WTC11 (cell line): ENCODE measurements at regions not wholly inside any gene's neighbourhood (a gene's known extent, or its start where the extent isn't known, plus 50 kb on each side); places are given as distances from the start of the nearest gene placed in this dataset.

ENCODE experiments used
- ATAC-seq: fragments of 200-7000 bp; cut with Tn5 transposase; 2 replicates; pipeline ENCODE4 v1.10.0; 2021; ENCODE audit warnings: mild to moderate bottlenecking, moderate library complexity
- CTCF ChIA-PET: fragments of 300-600 bp; sonication (Branson Sonifier 250); formaldehyde crosslinking; loops from one replicate; lab custom pipeline; 2021; ENCODE audit warnings: antibody characterized with exemption; lab: Charles Lee
- POLR2A ChIA-PET: fragments of 350-600 bp; sonication (Branson Sonifier 250); formaldehyde crosslinking; loops from one replicate; lab custom pipeline; 2021; ENCODE audit warnings: antibody characterized with exemption; lab: Charles Lee
- DNase-seq: peaks from one replicate; pipeline ENCODE4 v3.0.0; 2021; ENCODE audit warnings: low spot score
- H3K27ac Mint-ChIP-seq: 2 replicates; pipeline ENCODE4 v1.8.0; 2021; ENCODE audit warnings: mixed read lengths
- H3K27me3 Mint-ChIP-seq: 2 replicates; pipeline ENCODE4 v1.8.0; 2021; ENCODE audit warnings: low read depth, mild to moderate bottlenecking, moderate library complexity, mixed read lengths
- H3K36me3 Mint-ChIP-seq: 2 replicates; pipeline ENCODE4 v1.8.0; 2021; ENCODE audit warnings: mixed read lengths
- H3K4me1 Mint-ChIP-seq: 2 replicates; pipeline ENCODE4 v1.8.0; 2022; ENCODE audit warnings: mixed read lengths
- H3K4me3 Mint-ChIP-seq: 2 replicates; pipeline ENCODE4 v1.8.0; 2021; ENCODE audit warnings: mild to moderate bottlenecking, moderate library complexity, mixed read lengths
- H3K9me3 Mint-ChIP-seq: 2 replicates; pipeline ENCODE4 v1.8.0; 2021; ENCODE audit warnings: mixed read lengths
- AFF4 ChIP-seq: sonication (generic); formaldehyde crosslinking; IDR thresholded peaks from 2 replicates; pipeline ENCODE4 v1.8.1; 2023; ENCODE audit warnings: mild to moderate bottlenecking, missing genetic modification reagents, borderline replicate concordance
- ATF2 ChIP-seq: sonication (generic); formaldehyde crosslinking; IDR thresholded peaks from 2 replicates; pipeline ENCODE4 v1.8.1; 2022; ENCODE audit warnings: low read depth, missing genetic modification reagents, borderline replicate concordance
- CTCF ChIP-seq: fragments of 200-600 bp; IDR thresholded peaks from 2 replicates; pipeline ENCODE4 v1.8.0; 2022; ENCODE audit warnings: antibody characterized with exemption
- ERG ChIP-seq: fragments of 250-450 bp; sonication (Bioruptor Pico); IDR thresholded peaks from 2 replicates; pipeline ENCODE4 v1.8.0; 2021; ENCODE audit warnings: mild to moderate bottlenecking
- FOXP1 ChIP-seq: sonication (generic); formaldehyde crosslinking; IDR thresholded peaks from 2 replicates; pipeline ENCODE4 v1.8.0; 2022; ENCODE audit warnings: missing genetic modification reagents, mild to moderate bottlenecking, moderate library complexity, borderline replicate concordance
- GRHL2 ChIP-seq: fragments of 250-450 bp; sonication (Bioruptor Pico); IDR thresholded peaks from 2 replicates; pipeline ENCODE4 v1.8.0; 2022; ENCODE audit warnings: mild to moderate bottlenecking, moderate library complexity; ENCODE audit not compliant: insufficient replicate concordance, severe bottlenecking
- MYBL2 ChIP-seq: sonication (generic); formaldehyde crosslinking; IDR thresholded peaks from 2 replicates; pipeline ENCODE4 v1.8.1; 2023; ENCODE audit warnings: mild to moderate bottlenecking, moderate library complexity, missing genetic modification reagents
- NR1H2 ChIP-seq: sonication (generic); formaldehyde crosslinking; IDR thresholded peaks from 2 replicates; pipeline ENCODE4 v1.9.0; 2021; ENCODE audit warnings: mild to moderate bottlenecking, moderate library complexity, missing genetic modification reagents
- SMAD3 ChIP-seq: sonication (generic); formaldehyde crosslinking; IDR thresholded peaks from 2 replicates; pipeline ENCODE4 v1.8.0; 2022; ENCODE audit warnings: missing genetic modification reagents, mild to moderate bottlenecking, borderline replicate concordance
- SOX15 ChIP-seq: fragments of 250-450 bp; sonication (Bioruptor Pico); IDR thresholded peaks from 2 replicates; pipeline ENCODE4 v1.9.0; 2021; ENCODE audit warnings: mild to moderate bottlenecking
- TCF7 ChIP-seq: sonication (generic); formaldehyde crosslinking; IDR thresholded peaks from 2 replicates; pipeline ENCODE4 v1.8.0; 2022; ENCODE audit warnings: mild to moderate bottlenecking, low read depth, missing genetic modification reagents, moderate library complexity
- USF1 ChIP-seq: sonication (generic); formaldehyde crosslinking; IDR thresholded peaks from 2 replicates; pipeline ENCODE4 v1.8.0; 2022; ENCODE audit warnings: mild to moderate bottlenecking, missing genetic modification reagents
- ZNF219 ChIP-seq: sonication (generic); formaldehyde crosslinking; IDR thresholded peaks from 2 replicates; pipeline ENCODE4 v1.8.0; 2023; ENCODE audit warnings: missing genetic modification reagents, mild to moderate bottlenecking, borderline replicate concordance
- ZNF423 ChIP-seq: fragments of 250-450 bp; sonication (Bioruptor Pico); IDR thresholded peaks from 2 replicates; pipeline ENCODE4 v2.1.2; 2022; ENCODE audit warnings: mild to moderate bottlenecking, moderate library complexity
- ZNF532 ChIP-seq: fragments of 250-450 bp; sonication (Bioruptor Pico); IDR thresholded peaks from 2 replicates; pipeline ENCODE4 v1.9.0; 2021; ENCODE audit warnings: mild to moderate bottlenecking, borderline replicate concordance
- ZSCAN18 ChIP-seq: fragments of 250-450 bp; sonication (Bioruptor Pico); IDR thresholded peaks from 2 replicates; pipeline ENCODE4 v2.1.2; 2022; ENCODE audit warnings: mild to moderate bottlenecking, moderate library complexity

GRCh38 chr14:86296173-86296572 is 766.2 kb downstream of the FLRT2 start (continued):
- TF ChIP-seq TCF7 (CRISPR knock-in tag) (no peak), ZNF423 (CRISPR knock-in tag) (no peak), ZNF219 (CRISPR knock-in tag) (no peak), MYBL2 (CRISPR knock-in tag) (no peak), ATF2 (CRISPR knock-in tag) (no peak), NR1H2 (no peak)
- TF ChIP-seq, all 79 proteins: peak for 0

GRCh38 chr14:86288336-86288735 is 758.4 kb downstream of the FLRT2 start:
- no peaks in the 10 kb centered on the region for H3K9me3 Mint-ChIP-seq
- POLR2A ChIA-PET = no interaction called here
- ATAC-seq (no peak), DNase-seq (no peak)
- no peak overlapping the region for H3K4me3 Mint-ChIP-seq
- no peak overlapping the region for H3K27ac Mint-ChIP-seq
- H3K36me3 Mint-ChIP-seq = no peaks in the 10 kb centered on the region
- CTCF ChIA-PET = no interaction called here
- TF ChIP-seq CTCF (no peak), SOX15 (no peak), ZSCAN18 (CRISPR knock-in tag) (no peak), FOXP1 (no peak), USF1 (CRISPR knock-in tag) (no peak), ERG (no peak), AFF4 (CRISPR knock-in tag) (no peak), SMAD3 (no peak), GRHL2 (CRISPR knock-in tag) (no peak), ZNF532 (CRISPR knock-in tag) (no peak)
- no peaks in the 10 kb centered on the region; the same call in 1 of the 2 replicates for H3K27me3 Mint-ChIP-seq
- H3K4me1 Mint-ChIP-seq = peaks cover 8% of the 10 kb centered on the region
